ENCODE measurements at regions not wholly inside any gene's neighbourhood (a gene's known extent, or its start where the extent isn't known, plus 50 kb on each side); places are given as distances from the start of the nearest gene placed in this dataset.

- TF ChIP-seq CTCF (optimal IDR thresholded peaks at IDR 0.05 in 1 of 3, IDR thresholded peaks at IDR 0.05 in 1 of 3, conservative IDR thresholded peaks at IDR 0.05 in 1 of 3; ENCODE audit: extremely low read depth in 1 of 3, insufficient read depth in 2 of 3, low read length in 3 of 3) = no peak
- TF ChIP-seq EZH2 (IDR thresholded peaks at IDR 0.05; ENCODE audit: low read length) = no peak
Measured at GRCh38 chr6:12408752-12409151, 118.6 kb downstream of the EDN1 start.
